IMR-90 (cell line): ENCODE measurements at regions not wholly inside any gene's neighbourhood (a gene's known extent, or its start where the extent isn't known, plus 50 kb on each side); places are given as distances from the start of the nearest gene placed in this dataset.

Experiments used
- ATAC-seq: fragments of 200-7000 bp; cut with Tn5 transposase; 2 replicates; pipeline ENCODE4 v1.9.1; 2020; ENCODE audit warnings: low read depth, mild to moderate bottlenecking, moderate library complexity
- BruUV-seq: library from RNA; stranded (reverse); fragments of 400-500 nt; replicated peaks from 2 replicates; lab custom pipeline; 2021; lab: Mats Ljungman, UMichigan
- CTCF ChIA-PET: fragments of 300-600 bp; formaldehyde crosslinking; extraction: SDS; loops from one replicate; lab custom pipeline; 2021; ENCODE audit warnings: antibody characterized with exemption; lab: Yijun Ruan, JAX
- POLR2A ChIA-PET: fragments of 300-600 bp; sonication (Branson Sonifier 250); formaldehyde crosslinking; loops from one replicate; lab custom pipeline; 2022; ENCODE audit warnings: antibody characterized with exemption; ENCODE audit not compliant: unreplicated experiment; lab: Charles Lee
- DNase-seq: peaks from one replicate; pipeline ENCODE4 v3.0.0; 2013
- H2AFZ ChIP-seq: replicated peaks from 2 replicates; pipeline ENCODE3; 2013; ENCODE audit warnings: low read length, mild to moderate bottlenecking; ENCODE audit not compliant: poor library complexity
- H2AK5ac ChIP-seq: 2 replicates; pipeline ENCODE4 v1.6.1; 2013; ENCODE audit warnings: low read depth, low read length, inconsistent platforms
- H2AK9ac ChIP-seq: replicated peaks from 2 replicates; pipeline ENCODE3; 2013; ENCODE audit warnings: mild to moderate bottlenecking, low read depth, low read length, moderate library complexity; ENCODE audit not compliant: poor library complexity
- H2BK120ac ChIP-seq: 2 replicates; pipeline ENCODE4 v1.6.1; 2013; ENCODE audit warnings: low read depth, low read length, inconsistent platforms
- H2BK15ac ChIP-seq: 3 replicates; pipeline ENCODE4 v1.6.1; 2013; ENCODE audit warnings: low read depth, low read length, inconsistent platforms
- H2BK20ac ChIP-seq: 2 replicates; pipeline ENCODE4 v1.6.1; 2013; ENCODE audit warnings: low read depth, mild to moderate bottlenecking, inconsistent platforms, low read length, moderate library complexity
- H2BK5ac ChIP-seq: 2 replicates; pipeline ENCODE4 v1.6.1; 2013; ENCODE audit warnings: mild to moderate bottlenecking, low read depth, low read length, inconsistent platforms; ENCODE audit not compliant: poor library complexity, severe bottlenecking
- H3K14ac ChIP-seq: replicated peaks from 2 replicates; pipeline ENCODE4 v1.6.1; 2013; ENCODE audit warnings: low read depth, low read length, inconsistent platforms
- H3K18ac ChIP-seq: 2 replicates; pipeline ENCODE4 v1.6.1; 2013; ENCODE audit warnings: low read depth, low read length, control low read depth
- H3K23ac ChIP-seq: 2 replicates; pipeline ENCODE4 v1.6.1; 2013; ENCODE audit warnings: low read depth, low read length, inconsistent platforms
- H3K27ac ChIP-seq: 2 replicates; pipeline ENCODE4 v1.5.1; 2013; ENCODE audit warnings: mild to moderate bottlenecking, control low read depth, low read length; ENCODE audit not compliant: insufficient read depth
- H3K27me3 ChIP-seq: 2 replicates; pipeline ENCODE4 v1.6.1; 2013; ENCODE audit warnings: low read length; ENCODE audit not compliant: control insufficient read depth, insufficient read depth
- H3K36me3 ChIP-seq: 2 replicates; pipeline ENCODE4 v1.6.1; 2013; ENCODE audit warnings: low read length, mixed read lengths; ENCODE audit not compliant: control insufficient read depth, insufficient read depth
- H3K4ac ChIP-seq: 2 replicates; pipeline ENCODE4 v1.6.1; 2013; ENCODE audit warnings: low read depth, low read length, inconsistent platforms
- H3K4me1 ChIP-seq: 2 replicates; pipeline ENCODE4 v1.6.1; 2013; ENCODE audit warnings: low read length, mixed read lengths; ENCODE audit not compliant: control insufficient read depth, insufficient read depth
- H3K4me2 ChIP-seq: 2 replicates; pipeline ENCODE4 v1.6.1; 2013; ENCODE audit warnings: low read depth, mild to moderate bottlenecking, control low read depth, low read length, moderate library complexity
- H3K4me3 ChIP-seq: 2 replicates; pipeline ENCODE4 v1.5.1; 2013; ENCODE audit warnings: low read depth, mild to moderate bottlenecking, control low read depth, low read length, moderate library complexity; ENCODE audit not compliant: insufficient read depth
- H3K56ac ChIP-seq: 2 replicates; pipeline ENCODE4 v1.6.1; 2013; ENCODE audit warnings: low read length, inconsistent platforms; ENCODE audit not compliant: insufficient read depth; ENCODE audit errors: extremely low read depth
- H3K79me1 ChIP-seq, 2 experiments: 2 replicates each; pipeline ENCODE4 v1.6.1; 2013; ENCODE audit warnings: low read length in 2 of 2, inconsistent platforms in 1 of 2, low read depth in 1 of 2
- H3K9ac ChIP-seq: 2 replicates; pipeline ENCODE4 v1.6.1; 2013; ENCODE audit warnings: low read depth, low read length, control low read depth
- H3K9me1 ChIP-seq: 2 replicates; pipeline ENCODE4 v1.6.1; 2013; ENCODE audit warnings: low read length, inconsistent platforms; ENCODE audit not compliant: insufficient read depth
- H3K9me3 ChIP-seq: 2 replicates; pipeline ENCODE4 v1.6.1; 2013; ENCODE audit warnings: low read length; ENCODE audit not compliant: control insufficient read depth, insufficient read depth
- H4K20me1 ChIP-seq: 2 replicates; pipeline ENCODE4 v1.6.1; 2013; ENCODE audit warnings: low read length, inconsistent platforms; ENCODE audit not compliant: insufficient read depth
- H4K5ac ChIP-seq: 2 replicates; pipeline ENCODE4 v1.6.1; 2013; ENCODE audit warnings: mild to moderate bottlenecking, low read depth, low read length, control low read depth
- H4K8ac ChIP-seq, 2 experiments: 2 replicates each; pipeline ENCODE4 v1.6.1; 2013; ENCODE audit warnings: low read depth in 2 of 2, low read length in 2 of 2, control low read depth in 1 of 2, inconsistent platforms in 1 of 2
- H4K91ac ChIP-seq: 2 replicates; pipeline ENCODE4 v1.6.1; 2013; ENCODE audit warnings: low read depth, low read length, inconsistent platforms; ENCODE audit not compliant: insufficient read depth
- RFX5 ChIP-seq: IDR thresholded peaks from 2 replicates; pipeline ENCODE4 v1.8.0; 2012; ENCODE audit warnings: low read depth, mild to moderate bottlenecking, low read length, moderate library complexity
- WGBS, 2 experiments: methylation state at CpG; one replicate each; pipeline versions ENCODE4 v1.1.5 to v1.1.7; 2013; ENCODE audit warnings: missing lambda C conversion rate in 2 of 2; ENCODE audit not compliant: insufficient read length in 1 of 2; ENCODE audit errors: extremely low coverage in 2 of 2; 5-methylcytosine and 5-hydroxymethylcytosine counted together
- dilution Hi-C: fragments of 300-500 bp; cut with HindIII; formaldehyde crosslinking; loops from one replicate; pipeline ENCODE4 v1.14.3; 2018; ENCODE audit warnings: low sequenced_read_pairs; ENCODE audit not compliant: unreplicated experiment
- in situ Hi-C: fragments of 300-500 bp; cut with MboI; formaldehyde crosslinking; loops from 3 replicates; pipeline ENCODE4 v1.14.3; 2019; ENCODE audit warnings: low sequenced_read_pairs, inconsistent platforms, mixed read lengths
- intact Hi-C: fragments of 100-400 bp; cut with micrococcal nuclease; formaldehyde crosslinking; loops from 2 replicates; pipeline ENCODE4 v1.10.0; 2022

- Histone ChIP-seq H3K4me3 (no peak overlapping the region), H2BK120ac (no peak overlapping the region), H4K91ac (no peak overlapping the region), H3K79me1 (no peaks in the 10 kb centered on the region), H3K4me2 (no peak overlapping the region), H3K9me1 (0 out of 2 replicates have a peak, but pooled peaks cover 2% of the 10 kb centered on the region), H3K9me3 (no peaks in the 10 kb centered on the region), H4K20me1 (no peaks in the 10 kb centered on the region), H2AK5ac (no peak overlapping the region), H2AK9ac (no peak overlapping the region), H3K4ac (no peak overlapping the region; the same call in 1 of the 2 replicates), H3K9ac (no peak overlapping the region), H3K23ac (no peak overlapping the region), H3K27me3 (no peaks in the 10 kb centered on the region), H3K36me3 (no peaks in the 10 kb centered on the region), H4K5ac (no peak overlapping the region), H3K4me1 (peaks cover 2% of the 10 kb centered on the region; the same call in 1 of the 2 replicates), H3K14ac (no peak overlapping the region), H2BK20ac (no peak overlapping the region), H4K8ac (no peak overlapping the region), H2BK15ac (no peak overlapping the region), H2BK5ac (no peak overlapping the region), H2AFZ (no peak overlapping the region), H3K56ac (no peak overlapping the region), H3K18ac (no peak overlapping the region), H3K27ac (no peak overlapping the region)
- ATAC-seq = no peak
- peak; percentile 30 for DNase-seq
- dilution Hi-C loops = no loop called here
- no CpG with 5 or more reads among the region's 1 CpG for WGBS, 2 experiments
- no TSS peak for BruUV-seq
- TF ChIP-seq RFX5 = no peak
- POLR2A ChIA-PET = interaction anchor here (0.7 kb wide), 1 partner anchor 10 kb away, joined by 3 read pairs; no protein-coding TSS in a partner anchor
- intact Hi-C loops = no loop called here
- CTCF ChIA-PET = interaction anchor here (0.6 kb wide), 1 partner anchor 81 kb away, joined by 3 read pairs; no protein-coding TSS in a partner anchor
- in situ Hi-C loops = no loop called here
Observed at GRCh38 chr5:143976055-143976454, 164.1 kb downstream of the HMHB1 start.
